Activated T-helper 2 cell treated with anti-CD3 and anti-CD28 coated beads, Interferon-gamma antibody, Interleukin-2, Interleukin-4, amounts not matched to agents 10 μg/mL and 5 μg/mL and 100 μg/mL, durations not matched to agents 14 hours and 24 hours and 36 hours (primary cell): ENCODE measurements at regions not wholly inside any gene's neighbourhood (a gene's known extent, or its start where the extent isn't known, plus 50 kb on each side); places are given as distances from the start of the nearest gene placed in this dataset.

Experiments used
- DNase-seq: peaks from one replicate; pipeline ENCODE4 v3.0.0; 2021; ENCODE audit warnings: low spot score
- H3K27ac Mint-ChIP-seq: one replicate; pipeline ENCODE4 v1.8.0; 2021; ENCODE audit warnings: mixed read lengths
- H3K27me3 Mint-ChIP-seq: one replicate; pipeline ENCODE4 v1.8.0; 2021; ENCODE audit warnings: low read depth, mixed read lengths
- H3K36me3 Mint-ChIP-seq: one replicate; pipeline ENCODE4 v1.8.0; 2021; ENCODE audit warnings: low read depth, mixed read lengths
- H3K4me1 Mint-ChIP-seq: one replicate; pipeline ENCODE4 v1.8.0; 2021; ENCODE audit warnings: low read depth, mixed read lengths
- H3K4me3 Mint-ChIP-seq: one replicate; pipeline ENCODE4 v1.8.0; 2021; ENCODE audit warnings: low read depth, mild to moderate bottlenecking, moderate library complexity, mixed read lengths
- H3K9me3 Mint-ChIP-seq: one replicate; pipeline ENCODE4 v1.8.0; 2021; ENCODE audit warnings: mixed read lengths
- intact Hi-C: fragments of 100-400 bp; cut with micrococcal nuclease; formaldehyde crosslinking; loops from one replicate; pipeline ENCODE4 v1.15.1; 2023

- peaks cover 25% of the 10 kb centered on the region for H3K9me3 Mint-ChIP-seq
- intact Hi-C loops, result no loop called here
- no peaks in the 10 kb centered on the region for H3K4me1 Mint-ChIP-seq
- H3K4me3 Mint-ChIP-seq, result no peak overlapping the region
- no peak for DNase-seq
- H3K36me3 Mint-ChIP-seq, result no peaks in the 10 kb centered on the region
- no peaks in the 10 kb centered on the region for H3K27me3 Mint-ChIP-seq
- H3K27ac Mint-ChIP-seq, result no peak overlapping the region
Measured at GRCh38 chr15:46555547-46555946, 920.7 kb downstream of the SQOR start.

GRCh38 chr15:46556010-46556409 lies 921.2 kb downstream of the SQOR start:
- no peaks in the 10 kb centered on the region for H3K36me3 Mint-ChIP-seq
- intact Hi-C loops, result no loop called here
- no peaks in the 10 kb centered on the region for H3K4me1 Mint-ChIP-seq
- H3K27me3 Mint-ChIP-seq, result no peaks in the 10 kb centered on the region
- H3K4me3 Mint-ChIP-seq, result no peak overlapping the region
- no peak for DNase-seq
- H3K9me3 Mint-ChIP-seq, result peaks cover 28% of the 10 kb centered on the region
- H3K27ac Mint-ChIP-seq, result no peak overlapping the region

- Mint-ChIP-seq H3K9me3 (peaks cover 32% of the 10 kb centered on the region), H3K27me3 (no peaks in the 10 kb centered on the region), H3K36me3 (no peaks in the 10 kb centered on the region), H3K4me1 (no peaks in the 10 kb centered on the region), H3K27ac (no peak overlapping the region), H3K4me3 (no peak overlapping the region)
- intact Hi-C loops, result no loop called here
- DNase-seq, result no peak
Measured at GRCh38 chr15:46556559-46557379, 921.9 kb downstream of the SQOR start.

- no peak overlapping the region for H3K27ac Mint-ChIP-seq
- H3K9me3 Mint-ChIP-seq, result peaks cover 22% of the 10 kb centered on the region
- no peaks in the 10 kb centered on the region for H3K27me3 Mint-ChIP-seq
- intact Hi-C loops, result no loop called here
- no peak for DNase-seq
- no peaks in the 10 kb centered on the region for H3K4me1 Mint-ChIP-seq
- no peaks in the 10 kb centered on the region for H3K36me3 Mint-ChIP-seq
- no peak overlapping the region for H3K4me3 Mint-ChIP-seq
Measured at GRCh38 chr15:46567968-46568367, 933.1 kb downstream of the SQOR start.

GRCh38 chr15:46569781-46570180 lies 935.0 kb downstream of the SQOR start:
- Mint-ChIP-seq H3K27ac (no peak overlapping the region), H3K27me3 (no peaks in the 10 kb centered on the region), H3K36me3 (no peaks in the 10 kb centered on the region), H3K4me1 (no peaks in the 10 kb centered on the region), H3K9me3 (peaks cover 20% of the 10 kb centered on the region), H3K4me3 (no peak overlapping the region)
- DNase-seq, result no peak
- intact Hi-C loops, result no loop called here

- Mint-ChIP-seq H3K9me3 (peaks cover 26% of the 10 kb centered on the region), H3K36me3 (no peaks in the 10 kb centered on the region), H3K4me1 (no peaks in the 10 kb centered on the region), H3K27me3 (no peaks in the 10 kb centered on the region), H3K27ac (no peak overlapping the region), H3K4me3 (no peak overlapping the region)
- DNase-seq, result no peak
- intact Hi-C loops, result no loop called here
Measured at GRCh38 chr15:46576646-46577395, 942.0 kb downstream of the SQOR start.

GRCh38 chr15:46577767-46578166 lies 942.9 kb downstream of the SQOR start:
- intact Hi-C loops, result no loop called here
- Mint-ChIP-seq H3K4me1 (no peaks in the 10 kb centered on the region), H3K36me3 (no peaks in the 10 kb centered on the region), H3K27me3 (no peaks in the 10 kb centered on the region), H3K9me3 (peaks cover 30% of the 10 kb centered on the region), H3K4me3 (no peak overlapping the region), H3K27ac (no peak overlapping the region)
- DNase-seq, result no peak

GRCh38 chr15:46580487-46580886 lies 945.7 kb downstream of the SQOR start:
- H3K9me3 Mint-ChIP-seq, result peaks cover 43% of the 10 kb centered on the region
- no peaks in the 10 kb centered on the region for H3K4me1 Mint-ChIP-seq
- no peak overlapping the region for H3K27ac Mint-ChIP-seq
- H3K36me3 Mint-ChIP-seq, result no peaks in the 10 kb centered on the region
- DNase-seq, result no peak
- no peaks in the 10 kb centered on the region for H3K27me3 Mint-ChIP-seq
- intact Hi-C loops, result no loop called here
- H3K4me3 Mint-ChIP-seq, result no peak overlapping the region

GRCh38 chr15:46580924-46581323 lies 946.1 kb downstream of the SQOR start:
- H3K36me3 Mint-ChIP-seq, result no peaks in the 10 kb centered on the region
- H3K4me3 Mint-ChIP-seq, result no peak overlapping the region
- H3K27me3 Mint-ChIP-seq, result no peaks in the 10 kb centered on the region
- intact Hi-C loops, result no loop called here
- DNase-seq, result no peak
- no peaks in the 10 kb centered on the region for H3K4me1 Mint-ChIP-seq
- no peak overlapping the region for H3K27ac Mint-ChIP-seq
- H3K9me3 Mint-ChIP-seq, result peaks cover 43% of the 10 kb centered on the region

GRCh38 chr15:46589088-46589487 lies 954.3 kb downstream of the SQOR start:
- no peaks in the 10 kb centered on the region for H3K27me3 Mint-ChIP-seq
- peaks cover 47% of the 10 kb centered on the region for H3K9me3 Mint-ChIP-seq
- H3K36me3 Mint-ChIP-seq, result no peaks in the 10 kb centered on the region
- intact Hi-C loops, result no loop called here
- H3K27ac Mint-ChIP-seq, result no peak overlapping the region
- H3K4me1 Mint-ChIP-seq, result no peaks in the 10 kb centered on the region
- H3K4me3 Mint-ChIP-seq, result no peak overlapping the region
- DNase-seq, result no peak

GRCh38 chr15:46591462-46591861 lies 956.6 kb downstream of the SQOR start:
- Mint-ChIP-seq H3K27ac (no peak overlapping the region), H3K9me3 (peaks cover 42% of the 10 kb centered on the region)
- intact Hi-C loops, result no loop called here

GRCh38 chr15:46595016-46595415 lies 960.2 kb downstream of the SQOR start:
- no peak for DNase-seq
- H3K4me1 Mint-ChIP-seq, result no peaks in the 10 kb centered on the region
- no peaks in the 10 kb centered on the region for H3K36me3 Mint-ChIP-seq
- no peaks in the 10 kb centered on the region for H3K27me3 Mint-ChIP-seq
- no peak overlapping the region for H3K27ac Mint-ChIP-seq
- peaks cover 29% of the 10 kb centered on the region for H3K9me3 Mint-ChIP-seq
- no peak overlapping the region for H3K4me3 Mint-ChIP-seq
- intact Hi-C loops, result no loop called here

More at GRCh38 chr15:46591462-46591861, 956.6 kb downstream of the SQOR start:
- Mint-ChIP-seq H3K4me1 (no peaks in the 10 kb centered on the region), H3K27me3 (no peaks in the 10 kb centered on the region), H3K36me3 (no peaks in the 10 kb centered on the region), H3K4me3 (no peak overlapping the region)
- no peak for DNase-seq

- Mint-ChIP-seq H3K4me3 (no peak overlapping the region), H3K4me1 (no peaks in the 10 kb centered on the region), H3K27me3 (no peaks in the 10 kb centered on the region), H3K9me3 (peaks cover 31% of the 10 kb centered on the region), H3K36me3 (no peaks in the 10 kb centered on the region), H3K27ac (no peak overlapping the region)
- intact Hi-C loops, result no loop called here
- DNase-seq, result no peak
Measured at GRCh38 chr15:46607077-46607476, 972.2 kb downstream of the SQOR start.
